C4-2B (cell line): ENCODE measurements at regions not wholly inside any gene's neighbourhood (a gene's known extent, or its start where the extent isn't known, plus 50 kb on each side); places are given as distances from the start of the nearest gene placed in this dataset.

Experiments used
- ZFX ChIP-seq: fragments of 450-650 bp; IDR thresholded peaks from 2 replicates; pipeline ENCODE4 v1.6.1; 2017
- TF ChIP-seq, protein P1 (sequence below): fragments of 450-650 bp; conservative IDR thresholded peaks from 2 replicates; pipeline ENCODE4 v1.5.1; 2017; ENCODE audit warnings: mild to moderate bottlenecking

GRCh38 chr2:18437909-18438308, 122.5 kb downstream of the RDH14 start:
- TF ChIP-seq, protein P1, sequence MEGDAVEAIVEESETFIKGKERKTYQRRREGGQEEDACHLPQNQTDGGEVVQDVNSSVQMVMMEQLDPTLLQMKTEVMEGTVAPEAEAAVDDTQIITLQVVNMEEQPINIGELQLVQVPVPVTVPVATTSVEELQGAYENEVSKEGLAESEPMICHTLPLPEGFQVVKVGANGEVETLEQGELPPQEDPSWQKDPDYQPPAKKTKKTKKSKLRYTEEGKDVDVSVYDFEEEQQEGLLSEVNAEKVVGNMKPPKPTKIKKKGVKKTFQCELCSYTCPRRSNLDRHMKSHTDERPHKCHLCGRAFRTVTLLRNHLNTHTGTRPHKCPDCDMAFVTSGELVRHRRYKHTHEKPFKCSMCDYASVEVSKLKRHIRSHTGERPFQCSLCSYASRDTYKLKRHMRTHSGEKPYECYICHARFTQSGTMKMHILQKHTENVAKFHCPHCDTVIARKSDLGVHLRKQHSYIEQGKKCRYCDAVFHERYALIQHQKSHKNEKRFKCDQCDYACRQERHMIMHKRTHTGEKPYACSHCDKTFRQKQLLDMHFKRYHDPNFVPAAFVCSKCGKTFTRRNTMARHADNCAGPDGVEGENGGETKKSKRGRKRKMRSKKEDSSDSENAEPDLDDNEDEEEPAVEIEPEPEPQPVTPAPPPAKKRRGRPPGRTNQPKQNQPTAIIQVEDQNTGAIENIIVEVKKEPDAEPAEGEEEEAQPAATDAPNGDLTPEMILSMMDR: no peak
- TF ChIP-seq ZFX: no peak
